ENCODE measurements at regions not wholly inside any gene's neighbourhood (a gene's known extent, or its start where the extent isn't known, plus 50 kb on each side); places are given as distances from the start of the nearest gene placed in this dataset.

GRCh38 chr12:103244596-103244995 lies 251.2 kb downstream of the C12orf42 start:
- POLR2A ChIA-PET = no interaction called here
- no peak overlapping the region for H3K4me3 ChIP-seq (ENCODE audit: low read depth in 2 of 2, low read length in 1 of 2)

GRCh38 chr12:103247531-103247930 lies 248.2 kb downstream of the C12orf42 start:
- H3K4me3 ChIP-seq (ENCODE audit: low read depth in 2 of 2, low read length in 1 of 2) = no peak overlapping the region
- no peak overlapping the region for H2AFZ ChIP-seq (ENCODE audit: low read depth)
- CTCF ChIA-PET = interaction anchor here (1.0 kb wide), 1 partner anchor 105 kb away, joined by 3 read pairs; no protein-coding TSS in a partner anchor
- no peaks in the 10 kb centered on the region for H3F3A ChIP-seq (replicated peaks; ENCODE audit: insufficient read depth)
- H4K20me1 ChIP-seq (ENCODE audit: insufficient read depth) = no peaks in the 10 kb centered on the region
- no peak for DNase-seq
- TF ChIP-seq MAX (IDR thresholded peaks at IDR 0.05; ENCODE audit: low read depth) = no peak
- no peak for TF ChIP-seq ELF1 (IDR thresholded peaks at IDR 0.05)
- TF ChIP-seq CTCF (IDR thresholded peaks at IDR 0.05) = no peak
- no peak for TF ChIP-seq TCF12 (IDR thresholded peaks at IDR 0.05)
- no peak for TF ChIP-seq YY1 (IDR thresholded peaks at IDR 0.05; ENCODE audit: low read depth)
- no peak for TF ChIP-seq EZH2phosphoT487 (IDR thresholded peaks at IDR 0.05; ENCODE audit: borderline replicate concordance, low read depth)
- TF ChIP-seq GATA2 (CRISPR knock-in tag; IDR thresholded peaks at IDR 0.05) = no peak
- no peak for TF ChIP-seq USF1 (IDR thresholded peaks at IDR 0.05; ENCODE audit: borderline replicate concordance, low read depth)
- no peak for TF ChIP-seq NFIC (IDR thresholded peaks at IDR 0.05; ENCODE audit: borderline replicate concordance)
- no peak for TF ChIP-seq CHD2 (IDR thresholded peaks at IDR 0.05; ENCODE audit: low read length, partially characterized antibody)
- no peak for TF ChIP-seq FOXM1 (IDR thresholded peaks at IDR 0.05; ENCODE audit: low read depth)
- no peak for TF ChIP-seq MXI1 (IDR thresholded peaks at IDR 0.05; ENCODE audit: low read depth, low read length)
- TF ChIP-seq RFX5 (IDR thresholded peaks at IDR 0.05; ENCODE audit: low read length) = no peak
- no peak for TF ChIP-seq USF2 (IDR thresholded peaks at IDR 0.05; ENCODE audit: borderline replicate concordance, low read depth, low read length)
- no peak for TF ChIP-seq TEAD4 (IDR thresholded peaks at IDR 0.05; ENCODE audit: borderline replicate concordance, insufficient read depth)
- no peak for TF ChIP-seq POLR2AphosphoS5 (IDR thresholded peaks at IDR 0.05; ENCODE audit: low read depth, low read length)
- no peak for TF ChIP-seq FOXJ3 (CRISPR knock-in tag; IDR thresholded peaks at IDR 0.05)
- H3K9me3 ChIP-seq = no peaks in the 10 kb centered on the region
- no peak overlapping the region for H3K9ac ChIP-seq
- no peaks in the 10 kb centered on the region for H3K79me2 ChIP-seq (ENCODE audit: insufficient read depth)
- no peaks in the 10 kb centered on the region for H3K9me2 ChIP-seq
- no peaks in the 10 kb centered on the region for H3K27me3 ChIP-seq (ENCODE audit: insufficient read depth)
- no peak overlapping the region for H3K27ac ChIP-seq (ENCODE audit: low read depth in 2 of 2, low read length in 1 of 2)
- H3K36me3 ChIP-seq (replicated peaks in 1 of 2; ENCODE audit: control insufficient read depth in 1 of 2, insufficient read depth in 2 of 2, low read length in 1 of 2) = no peaks in the 10 kb centered on the region
- POLR2A ChIA-PET = no interaction called here
- H3K4me1 ChIP-seq (ENCODE audit: control insufficient read depth in 1 of 2, insufficient read depth in 2 of 2, low read depth in 1 of 2, low read length in 1 of 2) = no peaks in the 10 kb centered on the region
- H3K4me2 ChIP-seq = no peak overlapping the region

More at GRCh38 chr12:103244596-103244995, 251.2 kb downstream of the C12orf42 start:
- H3F3A ChIP-seq (replicated peaks; ENCODE audit: insufficient read depth) = no peaks in the 10 kb centered on the region
- no peaks in the 10 kb centered on the region for H3K79me2 ChIP-seq (ENCODE audit: insufficient read depth)
- no peaks in the 10 kb centered on the region for H3K36me3 ChIP-seq (replicated peaks in 1 of 2; ENCODE audit: control insufficient read depth in 1 of 2, insufficient read depth in 2 of 2, low read length in 1 of 2)
- H3K9ac ChIP-seq = no peak overlapping the region
- no peak for DNase-seq
- H3K27me3 ChIP-seq (ENCODE audit: insufficient read depth) = no peaks in the 10 kb centered on the region
- no peaks in the 10 kb centered on the region for H4K20me1 ChIP-seq (ENCODE audit: insufficient read depth)
- no peak overlapping the region for H3K4me2 ChIP-seq
- no peaks in the 10 kb centered on the region for H3K9me3 ChIP-seq
- CTCF ChIA-PET = no interaction called here
- no peaks in the 10 kb centered on the region for H3K4me1 ChIP-seq (ENCODE audit: control insufficient read depth in 1 of 2, insufficient read depth in 2 of 2, low read depth in 1 of 2, low read length in 1 of 2)
- no peak overlapping the region for H3K27ac ChIP-seq (ENCODE audit: low read depth in 2 of 2, low read length in 1 of 2)
- H3K9me2 ChIP-seq = no peaks in the 10 kb centered on the region
- TF ChIP-seq FOXJ3 (CRISPR knock-in tag; IDR thresholded peaks at IDR 0.05) (no peak), TEAD4 (IDR thresholded peaks at IDR 0.05; ENCODE audit: borderline replicate concordance, insufficient read depth) (no peak), NFIC (IDR thresholded peaks at IDR 0.05; ENCODE audit: borderline replicate concordance) (no peak), RAD21 (IDR thresholded peaks at IDR 0.05; ENCODE audit: low read length) (no peak), FOSL2 (IDR thresholded peaks at IDR 0.05; ENCODE audit: borderline replicate concordance, low read depth) (no peak), YY1 (IDR thresholded peaks at IDR 0.05; ENCODE audit: low read depth) (no peak), IRF3 (IDR thresholded peaks at IDR 0.05; ENCODE audit: low read depth, low read length) (no peak), RCOR1 (IDR thresholded peaks at IDR 0.05; ENCODE audit: low read length) (no peak), ELF1 (IDR thresholded peaks at IDR 0.05) (no peak)
- H2AFZ ChIP-seq (ENCODE audit: low read depth) = no peak overlapping the region
